Ecto neural progenitor cell (in vitro differentiated cells): ENCODE measurements at regions not wholly inside any gene's neighbourhood (a gene's known extent, or its start where the extent isn't known, plus 50 kb on each side); places are given as distances from the start of the nearest gene placed in this dataset.

ENCODE experiments used
- DNase-seq: peaks from one replicate; pipeline ENCODE4 v3.0.0-alpha.2; 2018; ENCODE audit warnings: low spot score

DNA sequence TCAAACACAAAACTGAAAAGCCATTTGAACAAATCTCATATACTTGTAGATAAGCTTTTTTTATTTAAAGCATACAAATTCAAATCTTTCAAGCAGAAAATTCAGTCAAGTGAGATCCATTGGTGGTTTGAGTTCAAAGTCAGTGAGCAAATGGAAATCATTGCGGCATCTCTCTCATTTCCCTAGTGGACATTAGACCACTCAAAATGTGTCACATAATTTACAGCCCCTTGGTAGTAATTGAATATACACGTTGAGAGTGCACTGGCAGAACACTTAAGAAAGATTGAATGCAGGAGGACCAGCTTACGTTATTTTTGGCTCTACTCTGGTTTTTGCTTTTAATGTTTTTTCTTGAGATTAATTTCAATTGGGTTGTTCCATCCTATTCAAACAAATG lies 633.7 kb downstream of the USP25 start:
- DNase-seq, result no peak

GRCh38 chr21:16366207-16366606 lies 636.4 kb downstream of the USP25 start:
- no peak for DNase-seq

GRCh38 chr21:16367079-16367478 lies 637.3 kb downstream of the USP25 start:
- DNase-seq, result no peak

DNA sequence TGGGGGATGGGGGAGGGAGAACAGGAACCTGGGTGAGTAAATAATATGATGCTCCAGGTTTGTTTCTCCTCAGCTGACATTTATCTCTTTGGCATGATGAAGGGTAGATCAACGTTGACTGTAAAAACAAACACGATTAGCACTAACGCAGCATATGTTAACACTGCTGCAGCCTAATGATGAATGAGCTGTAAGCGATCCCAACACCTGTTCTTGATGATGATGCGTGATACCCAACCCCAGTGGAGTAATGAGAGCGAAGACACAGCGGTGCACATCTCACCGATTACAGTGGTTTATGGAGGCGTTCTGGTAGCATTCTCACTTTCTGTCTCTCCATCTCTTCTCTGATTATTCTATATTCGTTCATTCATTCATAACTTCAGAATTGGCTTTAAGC lies 640.4 kb downstream of the USP25 start:
- DNase-seq, result no peak

DNA sequence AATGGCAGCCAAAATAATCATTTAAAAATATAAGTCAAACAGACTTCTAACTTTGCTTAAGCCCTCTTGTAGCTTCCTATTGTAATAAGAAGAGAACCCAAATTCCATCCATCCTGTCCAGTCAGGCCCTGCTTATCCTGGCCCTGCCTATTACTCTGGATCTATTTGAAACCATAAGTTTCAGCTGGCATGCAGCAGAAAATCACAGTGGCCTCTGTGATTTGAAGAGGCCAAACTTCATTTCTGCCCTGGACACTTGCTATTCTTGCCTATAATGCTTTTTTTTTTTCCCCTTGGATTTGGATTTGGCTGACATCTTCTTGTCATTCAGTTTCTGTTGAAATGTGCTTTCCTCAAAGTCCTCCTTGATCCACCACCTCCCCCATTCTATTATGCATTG lies 642.8 kb downstream of the USP25 start:
- no peak for DNase-seq

DNA sequence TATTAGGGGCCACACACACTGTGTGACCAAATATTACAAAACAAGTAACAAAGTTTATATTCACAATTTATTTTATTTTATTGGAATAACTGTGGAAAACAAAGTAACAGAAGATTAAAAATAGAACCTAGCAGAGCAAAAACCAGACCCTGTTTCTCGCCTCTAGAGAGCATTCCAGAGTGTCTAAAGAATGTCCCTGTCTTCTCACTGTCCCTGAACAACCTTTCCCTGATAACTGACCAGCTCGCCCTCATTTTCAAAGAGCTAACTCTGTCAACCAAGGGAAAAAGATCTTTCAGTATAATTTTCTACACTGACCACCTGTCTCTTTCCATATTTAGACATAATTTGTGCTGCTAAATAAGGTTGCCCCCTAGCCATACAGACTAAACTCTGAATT lies 646.9 kb downstream of the USP25 start:
- DNase-seq, result no peak

- no peak for DNase-seq
These were observed 647.4 kb downstream of the USP25 start for GRCh38 chr21:16377120-16377658.

- DNase-seq, result no peak
These were observed 648.1 kb downstream of the USP25 start for GRCh38 chr21:16377857-16378256.

- no peak for DNase-seq
These were observed 648.7 kb downstream of the USP25 start for GRCh38 chr21:16378525-16378924.

DNA sequence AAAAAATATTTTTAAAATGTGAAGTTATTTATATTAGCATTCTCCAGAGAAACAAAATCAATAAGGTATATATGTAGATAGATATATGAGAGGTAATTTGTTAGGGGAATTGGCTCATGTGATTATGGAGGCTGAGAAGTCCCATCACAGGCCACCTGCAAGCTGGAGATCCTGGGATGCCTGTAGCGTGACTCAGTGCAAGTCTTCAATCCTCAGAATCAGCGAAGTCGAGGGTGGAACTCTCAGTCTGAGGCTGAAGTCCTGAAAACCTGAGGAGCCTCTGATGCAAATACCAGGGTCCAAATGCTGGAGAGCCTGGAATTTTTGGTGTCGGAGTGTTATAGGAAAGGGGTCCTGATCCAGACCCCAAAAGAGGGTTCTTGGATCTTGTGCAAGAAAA lies 658.5 kb downstream of the USP25 start:
- no peak for DNase-seq

DNA sequence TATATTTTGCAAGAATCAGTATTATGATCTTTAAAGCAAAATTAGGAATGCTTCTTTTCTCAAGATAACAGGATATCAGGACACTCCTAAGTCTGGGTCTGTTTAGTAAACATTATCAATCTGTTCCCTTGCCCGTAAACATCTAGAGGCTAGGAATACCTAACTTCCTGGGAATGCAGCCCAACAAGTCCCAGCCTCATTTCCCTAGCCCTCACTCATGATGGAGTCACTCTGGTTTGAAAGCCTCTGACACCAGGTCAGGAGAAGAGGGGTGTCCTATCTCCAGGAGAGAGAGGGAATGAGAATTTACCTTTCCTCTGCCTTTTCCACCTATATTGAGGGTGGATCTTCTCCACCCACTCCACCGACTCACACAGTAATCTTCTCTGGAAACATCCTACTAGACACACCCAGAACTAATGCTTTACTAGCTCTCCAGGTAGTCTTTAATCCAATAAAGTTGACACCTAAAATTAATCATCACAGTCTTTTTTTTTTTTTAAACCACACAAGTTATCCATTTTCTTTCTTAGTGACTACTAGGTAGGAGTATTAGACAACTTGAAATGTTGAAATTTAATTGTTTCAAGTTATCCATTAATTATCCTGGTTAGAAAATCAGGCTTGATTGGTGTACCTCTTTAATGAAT lies 659.3 kb downstream of the USP25 start:
- DNase-seq, result no peak

- no peak for DNase-seq
These were observed 659.9 kb downstream of the USP25 start for GRCh38 chr21:16389643-16390042.

- DNase-seq, result no peak
These were observed 665.5 kb downstream of the USP25 start for GRCh38 chr21:16395285-16395684.

- no peak for DNase-seq
These were observed 673.0 kb downstream of the USP25 start for GRCh38 chr21:16402752-16403151.

DNA sequence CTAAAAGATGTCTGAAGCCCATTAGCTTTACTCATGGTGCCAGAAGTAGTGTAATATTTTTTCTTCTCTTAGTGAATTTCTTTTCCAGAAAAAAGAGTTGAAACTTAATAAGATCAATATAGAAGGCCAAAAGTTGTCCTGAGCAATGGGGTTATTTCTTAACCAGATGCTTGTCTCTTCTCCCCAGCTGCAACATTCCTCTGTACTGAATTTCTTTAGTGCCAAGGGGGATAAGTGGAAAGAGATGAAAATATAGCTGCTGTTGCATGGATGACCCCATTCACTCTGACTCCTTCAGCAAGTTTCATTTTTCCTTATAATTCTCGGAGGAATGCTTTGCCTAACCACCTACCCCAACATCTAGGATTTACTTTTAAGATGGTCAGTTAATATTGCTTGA lies 675.0 kb downstream of the USP25 start:
- DNase-seq, result no peak

DNA sequence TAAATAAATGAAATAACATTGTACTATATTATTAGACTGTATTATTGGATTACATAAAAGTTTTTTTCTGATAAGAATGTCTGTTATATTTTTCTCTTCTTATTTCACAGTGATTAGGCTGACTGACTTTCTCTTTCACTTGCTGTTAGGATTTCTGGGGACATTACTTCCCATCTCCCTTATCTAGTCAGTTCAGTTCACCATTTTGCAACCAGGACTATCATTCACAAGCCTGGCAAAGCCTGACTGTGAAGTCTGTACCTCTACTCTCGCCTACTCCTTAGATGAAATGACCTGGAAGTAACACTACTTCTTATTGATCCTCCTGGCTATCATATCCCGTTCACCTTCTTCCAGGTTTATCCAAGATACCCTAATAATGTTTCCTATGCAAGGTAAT lies 676.6 kb downstream of the USP25 start:
- DNase-seq, result no peak

- DNase-seq, result no peak
These were observed 677.8 kb downstream of the USP25 start for GRCh38 chr21:16407403-16408240.

GRCh38 chr21:16408280-16408679 lies 678.5 kb downstream of the USP25 start:
- DNase-seq, result no peak

DNA sequence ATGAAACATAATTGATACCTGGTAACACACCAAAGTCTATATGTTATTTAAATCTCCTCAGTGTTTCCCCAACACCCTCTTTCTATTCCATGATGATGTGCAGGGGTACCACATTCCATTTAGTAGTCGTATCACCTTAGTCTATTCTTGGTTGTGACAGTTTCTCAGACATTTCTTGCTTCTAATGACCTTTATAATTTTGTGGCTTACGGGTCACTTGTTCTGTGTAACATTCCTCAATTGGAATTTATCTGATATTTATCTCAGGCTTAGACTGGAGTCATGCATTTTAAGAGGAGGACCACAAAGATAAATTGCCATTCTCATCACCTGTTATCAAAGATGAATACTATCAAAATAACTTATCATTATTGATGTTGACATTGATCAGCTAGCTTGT lies 679.6 kb downstream of the USP25 start:
- no peak for DNase-seq

DNA sequence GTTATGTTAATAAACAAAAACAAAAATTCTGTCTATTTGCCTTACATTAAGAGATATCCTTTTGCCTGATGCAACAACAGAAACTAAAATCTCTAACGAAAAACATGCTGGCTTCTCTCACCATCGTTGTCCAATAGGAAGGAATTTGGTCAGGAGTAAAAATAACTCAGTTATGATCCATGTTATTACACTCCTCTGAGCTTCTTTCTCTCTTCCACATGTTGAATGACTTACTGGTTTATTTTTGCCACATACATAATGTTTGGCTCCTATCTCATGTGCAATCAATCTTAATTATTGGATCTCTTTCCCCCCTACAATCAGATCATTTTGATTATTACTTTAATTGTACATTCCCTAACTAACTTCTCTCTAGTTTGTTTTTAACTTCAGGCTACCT lies 688.4 kb downstream of the USP25 start:
- no peak for DNase-seq

GRCh38 chr21:16418642-16419041 lies 688.9 kb downstream of the USP25 start:
- no peak for DNase-seq

- no peak for DNase-seq
These were observed 689.6 kb downstream of the USP25 start for GRCh38 chr21:16419188-16419921.
